Upper lobe of left lung (tissue), 4 donors: ENCODE measurements at regions not wholly inside any gene's neighbourhood (a gene's known extent, or its start where the extent isn't known, plus 50 kb on each side); places are given as distances from the start of the nearest gene placed in this dataset.

ENCODE experiments used
- EP300 ChIP-seq, 4 donors: sonication (generic); formaldehyde crosslinking; IDR thresholded peaks; one replicate each; pipeline ENCODE4 v1.5.1; 2017; ENCODE audit warnings: antibody characterized with exemption in 4 of 4, control low read depth in 2 of 4
- POLR2A ChIP-seq, 4 donors: fragments of 450-650 bp; IDR thresholded peaks; one replicate each; pipeline ENCODE4 v1.5.1; 2016 to 2017; ENCODE audit warnings: antibody characterized with exemption in 4 of 4, mild to moderate bottlenecking in 2 of 4

GRCh38 chr6:120606743-120607142 is 727.5 kb downstream of the TBC1D32 start:
- TF ChIP-seq EP300 (IDR thresholded peaks at IDR 0.05), result no peak
- no peak for TF ChIP-seq POLR2A (IDR thresholded peaks at IDR 0.05)
